ENCODE measurements at regions not wholly inside any gene's neighbourhood (a gene's known extent, or its start where the extent isn't known, plus 50 kb on each side); places are given as distances from the start of the nearest gene placed in this dataset.
"Not testable (repeated sequence)": the region's sequence is repeated elsewhere in the genome, so short reads cannot be mapped to it uniquely, and the experiment has no call there.

DNA sequence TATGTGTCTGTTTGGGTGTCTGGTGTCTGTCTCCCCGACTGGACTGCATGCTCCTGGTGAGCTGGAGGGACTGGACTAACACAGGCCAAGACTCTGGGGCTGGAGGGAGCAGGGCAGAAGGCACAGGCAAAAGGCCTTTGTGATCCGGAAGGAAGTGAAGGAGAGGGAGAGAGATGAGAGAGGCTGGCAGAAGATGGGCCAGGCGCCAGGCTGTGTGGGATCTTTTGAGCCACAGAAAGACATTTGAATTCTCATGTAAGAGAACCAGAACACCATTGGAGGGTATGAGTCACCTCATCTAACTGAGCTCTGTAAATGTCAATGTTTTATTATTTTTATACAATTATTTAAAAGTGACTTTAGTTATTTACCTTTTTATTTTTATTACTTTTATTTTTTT lies 152.3 kb upstream of the CCZ1B start:
- not testable (repeated sequence) for TF ChIP-seq EZH2 (IDR thresholded peaks at IDR 0.05; ENCODE audit: insufficient read depth, poor library complexity, severe bottlenecking); EZH2phosphoT487 (IDR thresholded peaks at IDR 0.05; ENCODE audit: insufficient read depth, low read depth)

Data from GM23248 (cell line).